ENCODE measurements at regions not wholly inside any gene's neighbourhood (a gene's known extent, or its start where the extent isn't known, plus 50 kb on each side); places are given as distances from the start of the nearest gene placed in this dataset.
"Not testable (repeated sequence)": the region's sequence is repeated elsewhere in the genome, so short reads cannot be mapped to it uniquely, and the experiment has no call there.

DNA sequence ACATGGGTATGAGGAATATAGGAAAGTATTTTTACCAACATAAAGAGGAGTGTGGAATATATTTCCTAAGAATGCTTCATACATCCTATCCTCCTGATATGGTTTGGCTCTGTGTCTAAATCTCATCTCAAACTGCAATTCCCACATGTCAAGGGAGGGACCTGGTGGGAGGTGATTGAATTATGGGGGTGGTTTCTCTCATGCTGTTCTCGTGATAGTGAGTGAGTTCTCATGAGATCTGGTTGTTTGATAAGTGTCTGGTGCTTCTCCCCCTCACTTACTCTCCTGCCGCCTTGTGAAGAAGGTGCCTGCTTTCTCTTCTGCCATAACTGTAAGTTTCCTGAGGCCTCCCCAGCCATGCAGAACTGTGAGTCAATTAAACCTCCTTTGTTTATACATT, 62.2 kb upstream of the CYRIA start:
- not testable (repeated sequence) for TF ChIP-seq POLR2A, POLR2AphosphoS5 (IDR thresholded peaks at IDR 0.05)
- TF ChIP-seq, protein P1, sequence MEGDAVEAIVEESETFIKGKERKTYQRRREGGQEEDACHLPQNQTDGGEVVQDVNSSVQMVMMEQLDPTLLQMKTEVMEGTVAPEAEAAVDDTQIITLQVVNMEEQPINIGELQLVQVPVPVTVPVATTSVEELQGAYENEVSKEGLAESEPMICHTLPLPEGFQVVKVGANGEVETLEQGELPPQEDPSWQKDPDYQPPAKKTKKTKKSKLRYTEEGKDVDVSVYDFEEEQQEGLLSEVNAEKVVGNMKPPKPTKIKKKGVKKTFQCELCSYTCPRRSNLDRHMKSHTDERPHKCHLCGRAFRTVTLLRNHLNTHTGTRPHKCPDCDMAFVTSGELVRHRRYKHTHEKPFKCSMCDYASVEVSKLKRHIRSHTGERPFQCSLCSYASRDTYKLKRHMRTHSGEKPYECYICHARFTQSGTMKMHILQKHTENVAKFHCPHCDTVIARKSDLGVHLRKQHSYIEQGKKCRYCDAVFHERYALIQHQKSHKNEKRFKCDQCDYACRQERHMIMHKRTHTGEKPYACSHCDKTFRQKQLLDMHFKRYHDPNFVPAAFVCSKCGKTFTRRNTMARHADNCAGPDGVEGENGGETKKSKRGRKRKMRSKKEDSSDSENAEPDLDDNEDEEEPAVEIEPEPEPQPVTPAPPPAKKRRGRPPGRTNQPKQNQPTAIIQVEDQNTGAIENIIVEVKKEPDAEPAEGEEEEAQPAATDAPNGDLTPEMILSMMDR (IDR thresholded peaks at IDR 0.05) = not testable (repeated sequence)

All from stomach (tissue), 4 donors.